HG02973 (cell line): ENCODE measurements at regions not wholly inside any gene's neighbourhood (a gene's known extent, or its start where the extent isn't known, plus 50 kb on each side); places are given as distances from the start of the nearest gene placed in this dataset.
A peak's percentile ranks its signal among the peaks of the same experiment; 100 is the strongest.
"Not testable (repeated sequence)": the region's sequence is repeated elsewhere in the genome, so short reads cannot be mapped to it uniquely, and the experiment has no call there.

Source experiments
- ATAC-seq: cut with Tn5 transposase; IDR thresholded peaks from one replicate; pipeline ENCODE4 v1.9.1; 2021; ENCODE audit warnings: moderate library complexity; ENCODE audit not compliant: unreplicated experiment

GRCh38 chr6:68160812-68161211 lies 474.3 kb upstream of the ADGRB3 start:
- not testable (repeated sequence) for ATAC-seq

GRCh38 chr6:68160348-68160747 lies 474.7 kb upstream of the ADGRB3 start:
- ATAC-seq = no peak

GRCh38 chr6:68159433-68159832 lies 475.6 kb upstream of the ADGRB3 start:
- ATAC-seq = peak; percentile 42

GRCh38 chr6:68158256-68158655 lies 476.8 kb upstream of the ADGRB3 start:
- ATAC-seq = peak; percentile 93

- no peak for ATAC-seq
Observed at GRCh38 chr6:68144667-68145066, 490.4 kb upstream of the ADGRB3 start.

GRCh38 chr6:68141190-68141589 lies 493.9 kb upstream of the ADGRB3 start:
- no peak for ATAC-seq

GRCh38 chr6:68139130-68139529 lies 496.0 kb upstream of the ADGRB3 start:
- no peak for ATAC-seq

GRCh38 chr6:68134796-68135195 lies 500.3 kb upstream of the ADGRB3 start:
- no peak for ATAC-seq

- no peak for ATAC-seq
Observed at GRCh38 chr6:68128211-68128610, 506.9 kb upstream of the ADGRB3 start.

- ATAC-seq = no peak
Observed at GRCh38 chr6:68127074-68127473, 508.0 kb upstream of the ADGRB3 start.

GRCh38 chr6:68126089-68126749 lies 508.9 kb upstream of the ADGRB3 start:
- peak; percentile 100 for ATAC-seq

- not testable (repeated sequence) for ATAC-seq
Observed at GRCh38 chr6:68122975-68123374, 512.1 kb upstream of the ADGRB3 start.

GRCh38 chr6:68122032-68122431 lies 513.0 kb upstream of the ADGRB3 start:
- ATAC-seq = no peak

GRCh38 chr6:68120954-68121353 lies 514.1 kb upstream of the ADGRB3 start:
- ATAC-seq = not testable (repeated sequence)

- ATAC-seq = no peak
Observed at GRCh38 chr6:68114463-68115047, 520.5 kb upstream of the ADGRB3 start.

- ATAC-seq = peak; percentile 97
Observed at GRCh38 chr6:68108233-68108835, 526.7 kb upstream of the ADGRB3 start.

- ATAC-seq = peak; percentile 94
Observed at GRCh38 chr6:68094070-68094469, 541.0 kb upstream of the ADGRB3 start.

- peak; percentile 89 for ATAC-seq
Observed at GRCh38 chr6:68087399-68088133, 547.5 kb upstream of the ADGRB3 start.

GRCh38 chr6:68086199-68086598 lies 548.9 kb upstream of the ADGRB3 start:
- ATAC-seq = no peak

- not testable (repeated sequence) for ATAC-seq
Observed at GRCh38 chr6:68085599-68085998, 549.5 kb upstream of the ADGRB3 start.

- ATAC-seq = no peak
Observed at GRCh38 chr6:68082086-68082485, 553.0 kb upstream of the ADGRB3 start.

- no peak for ATAC-seq
Observed at GRCh38 chr6:68080074-68080473, 555.0 kb upstream of the ADGRB3 start.
